ENCODE measurements at regions not wholly inside any gene's neighbourhood (a gene's known extent, or its start where the extent isn't known, plus 50 kb on each side); places are given as distances from the start of the nearest gene placed in this dataset.
A peak's percentile ranks its signal among the peaks of the same experiment; 100 is the strongest.
"Not testable (repeated sequence)": the region's sequence is repeated elsewhere in the genome, so short reads cannot be mapped to it uniquely, and the experiment has no call there.

DNA sequence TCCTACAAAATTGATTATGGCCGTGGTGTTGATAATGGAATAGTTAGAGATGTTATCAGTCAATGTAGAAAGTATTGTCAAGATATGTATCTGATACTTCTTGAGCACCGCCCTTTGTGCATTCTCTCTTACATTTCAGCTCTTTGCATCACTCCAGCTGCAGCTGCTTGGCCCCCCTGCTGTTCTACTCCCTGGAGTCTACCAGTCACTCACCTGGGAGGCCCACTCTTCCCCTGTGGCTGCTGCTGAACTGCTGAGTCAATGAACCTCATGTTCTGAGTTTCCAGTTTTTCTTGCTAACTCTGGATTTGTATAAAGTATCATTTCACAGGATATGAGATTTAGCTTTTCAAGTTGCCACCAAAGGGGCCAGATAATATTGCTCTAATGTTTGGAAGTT is 312.8 kb upstream of the SLC16A7 start:
- no peaks in the 10 kb centered on the region for H3K27me3 Mint-ChIP-seq
- H3K27ac Mint-ChIP-seq: peak overlapping the region in 1 of 3 donors; percentile 41
- H3K9me3 Mint-ChIP-seq: peaks cover 0 to 6% (median 3%) of the 10 kb centered on the region in 3 donors
- H3K4me1 Mint-ChIP-seq: no peaks in the 10 kb centered on the region
- H3K36me3 Mint-ChIP-seq: no peaks in the 10 kb centered on the region
- H3K4me3 Mint-ChIP-seq: no peak overlapping the region

DNA sequence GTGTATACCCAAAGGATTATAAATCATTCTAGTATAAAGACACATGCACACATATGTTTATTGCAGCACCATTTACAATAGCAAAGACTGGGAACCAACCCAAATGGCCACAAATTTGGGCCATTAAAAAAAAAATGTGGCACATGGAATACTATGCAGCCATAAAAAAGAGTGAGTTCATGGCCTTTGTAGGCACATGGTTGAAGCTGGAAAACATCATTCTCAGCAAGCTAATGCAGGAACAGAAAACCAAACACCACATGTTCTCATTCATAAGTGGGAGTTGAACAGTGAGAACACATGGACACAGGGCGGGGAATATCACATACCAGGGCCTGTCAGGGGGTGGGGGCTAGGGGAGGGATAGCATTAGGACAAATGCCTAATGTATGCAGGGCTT is 322.3 kb upstream of the SLC16A7 start:
- H3K27ac Mint-ChIP-seq, H3K36me3 Mint-ChIP-seq, H3K4me3 Mint-ChIP-seq, H3K4me1 Mint-ChIP-seq, H3K27me3 Mint-ChIP-seq: not testable (repeated sequence)
- peaks cover 4 to 20% (median 16%) of the 10 kb centered on the region in 3 donors for H3K9me3 Mint-ChIP-seq

DNA sequence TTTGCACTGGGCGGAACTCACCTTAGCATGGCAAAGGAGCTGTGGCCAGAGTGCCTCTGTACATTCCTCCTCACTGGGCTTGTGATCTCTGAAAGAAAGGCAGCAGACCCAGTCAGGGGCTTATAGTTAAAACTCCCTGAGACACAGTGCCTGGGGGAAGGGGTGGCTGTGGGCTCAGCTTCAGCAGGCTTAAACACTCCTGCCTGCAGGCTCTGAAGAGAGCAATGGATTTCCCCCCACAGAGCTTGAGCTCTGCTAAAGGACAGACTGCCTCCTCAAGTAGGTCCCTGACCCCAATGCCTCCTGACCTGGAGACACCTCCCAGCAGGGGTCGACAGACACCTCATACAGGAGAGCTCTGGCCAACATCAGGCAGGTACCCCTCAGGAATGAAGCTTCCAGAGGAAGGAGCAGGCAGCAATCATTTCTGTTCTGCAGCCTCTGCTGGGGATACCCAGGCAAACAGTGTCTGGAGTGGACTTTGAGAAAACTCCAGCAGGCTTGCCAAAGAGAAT is 327.5 kb upstream of the SLC16A7 start:
- Mint-ChIP-seq H3K27ac (no peak overlapping the region), H3K4me3 (no peak overlapping the region), H3K9me3 (peaks cover 1 to 17% (median 13%) of the 10 kb centered on the region in 3 donors), H3K36me3 (no peaks in the 10 kb centered on the region), H3K4me1 (no peaks in the 10 kb centered on the region), H3K27me3 (no peaks in the 10 kb centered on the region)

DNA sequence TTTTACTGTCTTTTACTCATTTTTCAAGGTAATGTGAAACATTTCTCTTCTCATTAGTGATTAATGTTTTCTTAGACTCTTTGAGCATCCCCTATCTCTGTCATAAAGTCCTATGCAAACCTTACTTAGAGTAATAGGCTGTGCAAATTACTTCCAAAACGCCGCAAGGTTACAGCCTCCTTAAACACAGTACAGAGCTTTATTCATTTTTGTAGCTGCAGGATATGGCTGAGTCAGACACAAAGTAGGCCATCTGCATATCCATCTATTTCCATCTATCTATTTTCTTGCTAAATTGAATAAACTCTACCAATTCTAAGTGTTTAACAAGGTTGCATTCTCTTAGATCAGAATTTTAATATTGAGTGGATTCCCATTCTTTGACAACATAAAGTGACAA is 335.6 kb upstream of the SLC16A7 start:
- Mint-ChIP-seq H3K9me3 (peaks cover 0 to 10% (median 4%) of the 10 kb centered on the region in 3 donors), H3K36me3 (no peaks in the 10 kb centered on the region), H3K27ac (no peak overlapping the region), H3K27me3 (no peaks in the 10 kb centered on the region), H3K4me1 (no peaks in the 10 kb centered on the region), H3K4me3 (no peak overlapping the region)

DNA sequence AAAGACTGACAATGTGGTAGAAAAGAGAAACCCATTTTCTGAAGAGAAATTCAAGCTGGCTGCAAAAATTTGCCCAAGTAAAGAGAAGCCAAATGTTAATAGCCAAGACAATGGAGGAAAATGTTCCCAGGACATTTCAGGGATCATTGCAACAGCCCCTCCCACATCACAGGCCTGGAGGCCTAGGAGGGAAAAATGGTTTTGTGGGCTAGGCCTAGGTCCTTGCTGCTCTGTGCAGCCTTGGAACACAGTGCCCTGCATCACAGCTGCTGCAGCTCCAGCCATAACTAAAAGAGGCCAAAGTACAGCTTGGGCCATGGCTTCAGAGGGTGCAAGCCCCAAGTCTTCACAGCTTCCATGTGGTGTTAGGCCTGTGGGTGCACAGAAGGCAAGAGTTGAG is 332.4 kb upstream of the LRIG3 start:
- Mint-ChIP-seq H3K4me3 (no peak overlapping the region), H3K4me1 (no peaks in the 10 kb centered on the region), H3K36me3 (no peaks in the 10 kb centered on the region), H3K9me3 (peaks cover 8 to 21% (median 16%) of the 10 kb centered on the region in 3 donors), H3K27ac (no peak overlapping the region), H3K27me3 (no peaks in the 10 kb centered on the region)

DNA sequence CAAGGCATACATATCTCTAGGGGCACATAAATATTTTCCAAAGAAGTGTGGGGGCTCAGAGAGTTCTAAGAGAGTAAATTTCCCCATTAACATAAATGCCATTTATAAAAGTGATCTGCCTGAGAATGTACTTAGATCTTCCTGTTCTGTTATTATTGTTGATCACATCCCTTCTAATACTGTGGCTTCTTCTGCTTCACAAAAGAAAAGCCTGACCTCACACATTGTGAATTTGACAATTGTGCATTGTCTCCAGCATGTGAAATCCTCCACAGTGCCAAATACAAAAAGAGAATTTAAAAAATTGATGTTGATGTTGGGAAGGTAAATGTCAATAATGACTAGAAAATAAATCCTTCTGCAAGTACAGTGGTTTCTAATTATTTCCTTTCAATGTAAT is 330.5 kb upstream of the LRIG3 start:
- no peak overlapping the region for H3K27ac Mint-ChIP-seq
- H3K36me3 Mint-ChIP-seq: no peaks in the 10 kb centered on the region
- no peaks in the 10 kb centered on the region for H3K27me3 Mint-ChIP-seq

DNA sequence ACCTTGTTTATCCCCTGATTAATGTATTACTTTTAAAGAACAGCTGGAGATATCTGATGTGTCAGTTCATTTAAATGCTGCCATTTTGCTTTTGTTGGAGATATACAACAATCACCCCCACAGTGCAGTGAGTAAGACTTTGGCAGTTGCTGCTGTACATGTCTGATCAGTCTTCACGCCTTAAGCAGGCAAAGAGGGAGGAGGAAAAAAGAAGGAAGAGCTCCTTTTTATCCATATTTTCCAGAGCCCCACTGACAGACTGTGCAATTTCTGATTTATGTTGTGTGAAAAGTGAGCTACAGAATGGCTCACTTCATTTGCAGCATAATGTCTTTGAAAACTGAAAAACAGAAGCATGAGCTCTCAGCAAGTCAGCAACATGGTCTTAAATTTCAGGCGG is 319.7 kb upstream of the LRIG3 start:
- Mint-ChIP-seq H3K36me3 (no peaks in the 10 kb centered on the region), H3K4me3 (no peak overlapping the region), H3K9me3 (peaks cover 0 to 1% (median 0%) of the 10 kb centered on the region in 3 donors), H3K4me1 (no peaks in the 10 kb centered on the region), H3K27ac (no peak overlapping the region), H3K27me3 (no peaks in the 10 kb centered on the region)

More for the DNA sequence above, 330.5 kb upstream of the LRIG3 start:
- Mint-ChIP-seq H3K9me3 (peaks cover 8 to 18% (median 12%) of the 10 kb centered on the region in 3 donors), H3K4me1 (no peaks in the 10 kb centered on the region), H3K4me3 (no peak overlapping the region)

DNA sequence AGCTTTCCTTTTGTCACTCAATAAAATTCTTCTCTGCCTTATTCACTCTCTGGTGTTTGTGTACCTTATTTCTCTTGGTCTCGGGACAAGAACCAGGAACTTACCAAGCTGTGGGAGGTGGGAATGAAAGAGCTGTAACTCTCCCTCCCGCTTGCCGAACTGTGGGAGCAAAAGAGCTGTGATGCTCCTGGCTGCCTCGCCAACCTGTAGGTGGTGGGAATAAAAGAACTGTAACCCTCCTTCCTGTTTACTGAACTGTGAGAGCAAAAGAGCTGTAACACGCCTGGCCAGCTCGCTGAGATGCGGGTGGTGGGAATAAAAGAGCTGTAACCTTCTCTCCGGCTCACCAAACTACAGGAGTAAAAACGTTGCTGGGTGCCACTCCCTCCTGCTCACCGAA is 314.1 kb upstream of the LRIG3 start:
- Mint-ChIP-seq H3K4me1 (no peaks in the 10 kb centered on the region), H3K27me3 (no peaks in the 10 kb centered on the region), H3K27ac (no peak overlapping the region), H3K4me3 (peak overlapping the region in 1 of 4 donors; percentile 0), H3K36me3 (no peaks in the 10 kb centered on the region), H3K9me3 (peaks cover 0 to 3% (median 0%) of the 10 kb centered on the region in 3 donors)

DNA sequence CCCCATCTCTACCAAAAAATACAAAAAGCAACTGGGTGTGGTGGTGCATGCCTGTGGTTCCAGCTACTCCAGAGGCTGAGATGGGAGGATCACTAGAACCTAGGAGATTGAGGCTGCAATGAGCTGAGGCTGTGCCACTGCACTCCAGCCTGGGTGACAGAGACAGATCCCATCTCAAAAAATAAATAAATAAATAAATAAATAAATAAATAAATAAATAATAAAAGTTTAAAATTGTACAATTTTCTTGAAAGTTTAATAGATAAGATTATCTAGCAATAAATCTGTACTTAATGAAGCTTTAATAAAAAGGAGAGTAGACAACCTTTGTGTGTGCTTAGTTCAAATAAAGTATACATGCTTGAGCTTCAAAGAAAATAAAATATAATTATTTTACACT is 310.0 kb upstream of the LRIG3 start:
- Mint-ChIP-seq H3K4me3 (no peak overlapping the region), H3K27me3 (no peaks in the 10 kb centered on the region), H3K9me3 (peaks cover 1 to 4% (median 3%) of the 10 kb centered on the region in 3 donors), H3K27ac (no peak overlapping the region), H3K36me3 (no peaks in the 10 kb centered on the region), H3K4me1 (no peaks in the 10 kb centered on the region)

DNA sequence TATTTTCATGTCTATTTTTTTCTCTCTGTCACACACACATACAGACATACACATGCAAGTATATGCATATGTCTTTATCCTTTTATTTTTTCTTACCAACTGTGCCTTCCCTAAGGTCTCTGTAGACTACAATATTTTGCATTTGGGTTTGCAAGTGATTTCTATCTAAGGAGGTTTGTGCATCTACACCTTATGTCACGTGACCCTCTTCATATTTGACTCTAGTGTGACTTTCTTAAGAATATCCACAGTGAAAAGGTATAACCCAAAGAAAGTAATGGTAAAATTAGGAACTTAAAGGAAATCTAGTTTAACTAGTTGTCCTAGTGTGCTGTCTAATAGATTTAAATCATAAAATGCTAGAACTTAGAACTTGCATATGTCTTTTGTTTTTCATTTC is 298.8 kb upstream of the LRIG3 start:
- H3K4me3 Mint-ChIP-seq: no peak overlapping the region
- no peaks in the 10 kb centered on the region for H3K36me3 Mint-ChIP-seq
- H3K9me3 Mint-ChIP-seq: peaks cover 0 to 3% (median 2%) of the 10 kb centered on the region in 3 donors
- no peaks in the 10 kb centered on the region for H3K4me1 Mint-ChIP-seq
- no peaks in the 10 kb centered on the region for H3K27me3 Mint-ChIP-seq
- no peak overlapping the region for H3K27ac Mint-ChIP-seq

DNA sequence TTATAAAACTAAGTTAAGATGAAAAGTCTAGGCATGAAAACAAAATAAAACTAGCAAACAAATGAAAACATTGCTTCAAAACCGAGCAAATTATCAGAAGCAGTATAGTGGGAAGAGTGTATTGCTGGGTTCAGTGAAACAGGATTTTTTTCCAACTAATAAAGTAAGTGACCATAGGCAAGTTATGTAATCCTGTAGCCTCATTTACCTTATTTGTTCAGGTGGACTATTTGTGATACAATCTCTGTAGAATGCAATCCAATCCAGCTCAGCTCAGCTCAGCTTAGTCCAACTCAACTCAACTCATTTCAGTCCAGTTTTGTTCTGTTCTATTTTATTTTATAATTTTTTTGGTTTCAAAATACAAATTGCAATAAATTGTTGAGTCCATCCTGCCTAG is 276.7 kb upstream of the LRIG3 start:
- peaks cover 0 to 7% (median 2%) of the 10 kb centered on the region in 3 donors for H3K9me3 Mint-ChIP-seq
- H3K4me1 Mint-ChIP-seq: no peaks in the 10 kb centered on the region
- H3K27ac Mint-ChIP-seq: no peak overlapping the region
- H3K36me3 Mint-ChIP-seq: no peaks in the 10 kb centered on the region
- no peaks in the 10 kb centered on the region for H3K27me3 Mint-ChIP-seq
- H3K4me3 Mint-ChIP-seq: no peak overlapping the region

DNA sequence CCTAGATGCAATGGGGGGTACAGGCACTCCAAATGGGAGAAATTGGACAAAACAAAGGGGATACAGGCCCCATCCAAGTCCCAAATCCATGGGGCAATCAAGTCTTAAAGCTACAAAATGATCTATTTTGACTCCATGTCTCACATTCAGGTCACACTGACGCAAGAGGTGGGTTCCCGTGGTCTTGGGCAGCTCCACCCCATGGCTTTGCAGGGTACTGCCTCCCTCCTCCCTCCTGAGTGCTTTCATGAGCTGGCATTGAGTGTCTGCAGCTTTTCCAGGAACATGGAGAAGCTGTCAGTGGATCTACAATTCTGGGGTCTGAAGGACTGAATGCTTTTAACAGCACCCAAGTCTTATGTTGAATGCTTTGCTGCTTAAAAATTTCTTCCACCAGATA is 274.5 kb upstream of the LRIG3 start:
- H3K27ac Mint-ChIP-seq: no peak overlapping the region
- H3K4me3 Mint-ChIP-seq: no peak overlapping the region
- no peaks in the 10 kb centered on the region for H3K36me3 Mint-ChIP-seq

DNA sequence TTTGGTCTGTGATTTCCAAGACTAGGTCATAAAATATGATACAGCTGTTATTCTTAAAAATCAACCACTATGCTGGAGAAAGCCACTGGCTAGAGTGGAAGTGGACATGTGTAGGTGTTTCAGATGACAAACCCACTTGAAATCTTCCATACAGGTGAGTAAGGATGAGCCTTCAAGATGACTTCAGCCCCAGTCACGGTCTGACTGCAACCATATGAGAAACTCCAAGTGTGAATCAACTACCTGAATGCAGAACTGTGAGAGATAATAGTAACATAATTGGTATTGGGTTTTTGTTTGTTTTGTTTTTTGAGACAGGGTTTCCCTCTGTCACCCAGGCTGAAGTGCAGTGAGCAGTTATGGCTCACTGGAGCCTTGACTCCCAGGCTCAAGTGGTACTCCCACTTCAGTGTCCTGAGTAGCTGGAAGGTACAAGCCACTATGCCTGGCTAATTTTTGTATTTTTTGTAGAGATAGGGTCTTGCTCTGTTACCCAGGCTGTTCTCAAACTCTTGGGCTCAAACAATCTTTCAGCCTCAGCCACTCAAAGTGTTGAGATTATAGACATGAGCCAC is 273.3 kb upstream of the LRIG3 start:
- Mint-ChIP-seq H3K9me3 (peaks cover 0 to 7% (median 6%) of the 10 kb centered on the region in 3 donors), H3K4me1 (no peaks in the 10 kb centered on the region), H3K27ac (no peak overlapping the region), H3K27me3 (no peaks in the 10 kb centered on the region), H3K36me3 (no peaks in the 10 kb centered on the region), H3K4me3 (no peak overlapping the region)

More for the DNA sequence above, 274.5 kb upstream of the LRIG3 start:
- H3K4me1 Mint-ChIP-seq: no peaks in the 10 kb centered on the region
- peaks cover 0 to 7% (median 6%) of the 10 kb centered on the region in 3 donors for H3K9me3 Mint-ChIP-seq
- no peaks in the 10 kb centered on the region for H3K27me3 Mint-ChIP-seq

DNA sequence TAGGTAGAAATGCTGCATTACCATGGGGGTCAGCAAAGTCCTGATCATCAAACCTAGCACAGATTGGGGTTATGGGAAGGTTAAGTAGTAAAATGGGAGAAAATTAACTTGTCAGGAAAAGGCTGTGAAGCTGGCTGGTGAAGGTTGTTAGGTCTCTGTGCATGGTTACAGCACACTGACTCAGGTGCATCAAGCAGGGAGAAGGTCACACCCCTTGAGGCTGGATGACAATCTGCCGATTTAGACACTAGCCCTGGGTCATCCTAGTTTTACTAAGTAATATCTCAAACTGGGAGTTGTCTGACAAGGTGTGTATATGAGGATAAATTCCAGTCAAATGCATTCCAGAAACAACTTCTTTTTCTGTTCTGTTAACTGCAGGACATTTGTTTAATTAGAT is 271.1 kb upstream of the LRIG3 start:
- H3K27me3 Mint-ChIP-seq: no peaks in the 10 kb centered on the region
- peaks cover 0 to 7% (median 4%) of the 10 kb centered on the region in 3 donors for H3K9me3 Mint-ChIP-seq
- H3K36me3 Mint-ChIP-seq: no peaks in the 10 kb centered on the region
- no peak overlapping the region for H3K4me3 Mint-ChIP-seq
- no peaks in the 10 kb centered on the region for H3K4me1 Mint-ChIP-seq
- no peak overlapping the region for H3K27ac Mint-ChIP-seq

DNA sequence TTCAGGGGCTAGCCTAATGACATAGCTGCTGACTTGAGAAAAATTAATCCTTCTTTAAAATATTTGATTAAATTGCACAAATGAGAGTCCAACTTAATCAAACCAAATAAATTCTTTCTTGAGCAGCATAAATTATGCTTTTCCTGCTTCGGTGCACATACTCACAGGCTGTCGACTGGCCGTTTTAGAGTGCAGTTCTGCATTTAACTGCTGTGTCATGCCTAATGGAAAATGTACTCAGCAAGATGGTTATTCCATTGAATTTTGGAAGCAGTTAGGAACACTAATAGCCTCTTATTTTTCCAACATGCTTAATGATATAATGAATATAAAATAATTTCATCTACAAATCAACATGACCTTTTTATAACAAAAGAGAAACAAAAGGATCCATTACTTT is 266.1 kb upstream of the LRIG3 start:
- Mint-ChIP-seq H3K4me3 (no peak overlapping the region), H3K27ac (no peak overlapping the region), H3K9me3 (peaks cover 0 to 4% (median 3%) of the 10 kb centered on the region in 3 donors), H3K4me1 (no peaks in the 10 kb centered on the region), H3K36me3 (no peaks in the 10 kb centered on the region), H3K27me3 (no peaks in the 10 kb centered on the region)

DNA sequence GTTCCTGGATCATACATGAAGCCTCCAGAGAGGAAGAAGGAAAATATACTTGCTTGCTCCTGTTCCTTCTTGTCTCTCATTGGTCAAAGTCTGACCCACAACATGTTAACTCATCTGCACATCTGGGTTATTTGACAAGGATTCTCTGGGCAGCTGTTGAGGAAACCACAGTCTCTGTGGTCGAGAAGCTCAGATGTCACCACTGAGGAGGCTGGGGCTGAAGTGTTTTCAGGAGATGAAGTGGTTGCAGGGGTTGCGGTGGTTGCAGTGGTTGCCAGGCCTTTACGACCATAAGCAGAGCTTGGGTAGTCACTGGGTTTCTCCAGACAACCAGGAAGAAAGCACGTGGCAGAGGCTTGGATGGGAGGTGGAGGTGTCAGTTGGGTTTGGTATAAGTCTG is 265.0 kb upstream of the LRIG3 start:
- H3K4me3 Mint-ChIP-seq: no peak overlapping the region
- H3K4me1 Mint-ChIP-seq: no peaks in the 10 kb centered on the region
- no peaks in the 10 kb centered on the region for H3K27me3 Mint-ChIP-seq
- no peak overlapping the region for H3K27ac Mint-ChIP-seq
- H3K36me3 Mint-ChIP-seq: no peaks in the 10 kb centered on the region
- H3K9me3 Mint-ChIP-seq: peaks cover 0 to 3% (median 2%) of the 10 kb centered on the region in 3 donors

Measured in IgD-negative memory B cell (primary cell).